Astrocyte (in vitro differentiated cells and primary cell): ENCODE measurements at regions not wholly inside any gene's neighbourhood (a gene's known extent, or its start where the extent isn't known, plus 50 kb on each side); places are given as distances from the start of the nearest gene placed in this dataset.

ENCODE experiments used
- CTCF ChIP-seq: IDR thresholded peaks from 2 replicates; pipeline ENCODE4 v1.5.1; 2011; ENCODE audit warnings: low read depth, mild to moderate bottlenecking, inconsistent platforms, low read length, moderate library complexity; ENCODE audit not compliant: insufficient read depth
- EZH2 ChIP-seq: IDR thresholded peaks from 2 replicates; pipeline ENCODE4 v1.6.1; 2012; ENCODE audit warnings: mild to moderate bottlenecking, low read length, inconsistent platforms; ENCODE audit not compliant: insufficient read depth

- TF ChIP-seq CTCF = no peak
- no peak for TF ChIP-seq EZH2
Measured at GRCh38 chr6:1057490-1058135, 254.3 kb upstream of the FOXQ1 start.
